NCI-H774 (cell line): ENCODE measurements at regions not wholly inside any gene's neighbourhood (a gene's known extent, or its start where the extent isn't known, plus 50 kb on each side); places are given as distances from the start of the nearest gene placed in this dataset.
"Not testable (repeated sequence)": the region's sequence is repeated elsewhere in the genome, so short reads cannot be mapped to it uniquely, and the experiment has no call there.

Experiments used
- DNase-seq: peaks from one replicate; lab custom pipeline; 2025; lab: John Stamatoyannopoulos, UW

- no peak for DNase-seq
These were observed 251.2 kb downstream of the PAPSS1 start for GRCh38 chr4:107468812-107469211.

- DNase-seq = no peak
These were observed 251.9 kb downstream of the PAPSS1 start for GRCh38 chr4:107468156-107468555.

- DNase-seq = no peak
These were observed 252.6 kb downstream of the PAPSS1 start for GRCh38 chr4:107467461-107467860.

GRCh38 chr4:107458194-107458593 is 261.8 kb downstream of the PAPSS1 start:
- DNase-seq = no peak

GRCh38 chr4:107453987-107454386 is 266.0 kb downstream of the PAPSS1 start:
- DNase-seq = no peak

GRCh38 chr4:107452717-107453630 is 267.1 kb downstream of the PAPSS1 start:
- no peak for DNase-seq

GRCh38 chr4:107449611-107450369 is 270.2 kb downstream of the PAPSS1 start:
- no peak for DNase-seq

GRCh38 chr4:107442538-107443111 is 277.4 kb downstream of the PAPSS1 start:
- no peak for DNase-seq

- DNase-seq = no peak
These were observed 280.6 kb downstream of the PAPSS1 start for GRCh38 chr4:107439401-107439800.

GRCh38 chr4:107436471-107436870 is 283.6 kb downstream of the PAPSS1 start:
- DNase-seq = not testable (repeated sequence)

- no peak for DNase-seq
These were observed 287.6 kb downstream of the PAPSS1 start for GRCh38 chr4:107432451-107432850.

GRCh38 chr4:107423677-107424405 is 296.2 kb downstream of the PAPSS1 start:
- DNase-seq = no peak

GRCh38 chr4:107419536-107419935 is 300.5 kb downstream of the PAPSS1 start:
- DNase-seq = not testable (repeated sequence)

GRCh38 chr4:107419052-107419451 is 301.0 kb downstream of the PAPSS1 start:
- DNase-seq = no peak

GRCh38 chr4:107415490-107415889 is 304.5 kb downstream of the PAPSS1 start:
- DNase-seq = not testable (repeated sequence)

GRCh38 chr4:107409872-107410271 is 310.2 kb downstream of the PAPSS1 start:
- DNase-seq = not testable (repeated sequence)

GRCh38 chr4:107408968-107409367 is 311.1 kb downstream of the PAPSS1 start:
- no peak for DNase-seq

GRCh38 chr4:107404591-107405300 is 315.3 kb downstream of the PAPSS1 start:
- no peak for DNase-seq

GRCh38 chr4:107402291-107402690 is 317.7 kb downstream of the PAPSS1 start:
- DNase-seq = no peak

GRCh38 chr4:107392951-107393350 is 327.1 kb downstream of the PAPSS1 start:
- DNase-seq = no peak

GRCh38 chr4:107392380-107392779 is 327.7 kb downstream of the PAPSS1 start:
- no peak for DNase-seq
